Stimulated activated CD8-positive, alpha-beta memory T cell treated with anti-CD3 and anti-CD28 coated beads, Interleukin-7, amount 100 ng/mL, for 24 hours (primary cell): ENCODE measurements at regions not wholly inside any gene's neighbourhood (a gene's known extent, or its start where the extent isn't known, plus 50 kb on each side); places are given as distances from the start of the nearest gene placed in this dataset.
"Not testable (repeated sequence)": the region's sequence is repeated elsewhere in the genome, so short reads cannot be mapped to it uniquely, and the experiment has no call there.

Experiments
- DNase-seq: peaks from one replicate; pipeline ENCODE4 v3.0.0-alpha.2; 2020; ENCODE audit warnings: low read depth

- DNase-seq = no peak
Observed at GRCh38 chr22:48639021-48639795, 1188.5 kb downstream of the BRD1 start.

- no peak for DNase-seq
Observed at GRCh38 chr22:48637231-48637630, 1190.4 kb downstream of the BRD1 start.

GRCh38 chr22:48636746-48637145 lies 1190.9 kb downstream of the BRD1 start:
- DNase-seq = no peak

DNA sequence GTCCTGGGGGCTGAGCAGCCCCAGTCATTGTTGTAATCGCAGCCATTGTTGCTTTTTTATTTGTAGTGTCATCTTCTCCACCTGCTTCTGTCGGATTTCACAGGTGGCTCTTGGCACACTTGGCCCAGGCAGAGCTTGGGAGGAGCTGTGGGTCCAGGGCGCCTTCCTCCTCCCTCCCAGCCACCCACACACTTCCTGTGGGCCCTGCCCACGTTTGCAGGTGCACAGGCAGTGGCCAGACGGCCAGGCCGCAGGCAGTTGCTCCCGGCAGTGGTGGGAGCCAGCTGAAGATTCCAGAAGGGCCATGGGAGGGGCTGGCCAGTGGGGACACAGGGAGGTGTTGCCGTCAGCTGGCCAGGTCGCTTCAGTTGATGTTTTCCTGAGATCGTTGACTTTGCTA lies 1191.9 kb downstream of the BRD1 start:
- DNase-seq = no peak

DNA sequence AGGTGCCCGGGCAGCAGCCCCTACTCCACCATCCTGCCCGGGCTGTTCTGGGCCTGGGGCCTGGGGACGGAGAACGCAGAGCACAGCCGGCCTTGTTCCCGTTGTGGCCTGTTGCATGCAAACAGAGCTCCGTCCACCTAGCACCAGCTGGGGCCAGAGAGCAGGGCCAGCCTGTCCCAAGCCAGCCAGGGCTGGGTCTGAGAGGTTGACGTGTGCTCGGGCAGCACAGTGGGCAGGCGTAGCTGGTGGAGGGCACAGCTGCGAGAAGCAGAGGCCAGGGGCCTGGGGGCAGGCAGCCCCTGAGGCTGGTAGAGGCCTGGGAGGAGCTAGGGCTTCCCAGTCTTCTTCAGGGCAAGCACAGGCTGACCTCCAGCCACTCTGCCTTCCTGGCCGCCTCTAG lies 1192.6 kb downstream of the BRD1 start:
- DNase-seq = no peak

DNA sequence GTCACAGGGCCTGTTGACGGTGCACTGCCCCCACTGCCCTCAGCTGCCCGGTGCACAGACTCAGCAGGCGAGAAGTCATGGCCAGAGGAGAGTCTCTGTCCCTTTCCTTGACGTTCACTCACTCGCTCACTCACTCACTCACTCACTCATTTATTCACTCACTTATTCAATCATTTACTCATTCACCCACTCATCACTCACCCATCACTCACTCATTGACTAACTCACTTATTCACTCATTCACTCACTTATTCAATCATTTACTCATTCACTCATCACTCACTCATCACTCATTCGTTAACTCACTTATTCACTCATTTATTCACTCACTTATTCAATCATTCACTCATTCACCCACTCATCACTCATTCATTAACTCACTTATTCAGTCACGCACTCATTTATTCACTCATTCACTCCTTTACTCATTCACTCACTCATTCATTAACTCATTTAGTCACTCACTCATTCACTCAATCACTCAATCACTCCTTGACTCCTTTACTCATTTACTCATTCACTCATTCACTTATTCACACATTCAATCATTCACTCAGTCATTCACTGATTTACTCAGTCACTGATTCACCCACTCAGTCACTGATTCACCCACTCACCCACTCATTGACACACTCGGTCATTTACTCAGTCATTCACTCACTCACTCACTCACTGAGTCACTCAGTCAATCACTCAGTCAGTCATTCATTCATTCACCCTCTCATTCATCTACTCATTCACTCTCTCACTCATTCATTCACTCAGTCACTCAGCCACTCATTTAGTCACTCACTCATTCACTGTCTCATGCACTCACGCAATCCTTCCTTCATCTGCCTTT lies 1193.5 kb downstream of the BRD1 start:
- DNase-seq = no peak

GRCh38 chr22:48632646-48633246 lies 1194.9 kb downstream of the BRD1 start:
- no peak for DNase-seq

- no peak for DNase-seq
Observed at GRCh38 chr22:48631288-48631863, 1196.3 kb downstream of the BRD1 start.

DNA sequence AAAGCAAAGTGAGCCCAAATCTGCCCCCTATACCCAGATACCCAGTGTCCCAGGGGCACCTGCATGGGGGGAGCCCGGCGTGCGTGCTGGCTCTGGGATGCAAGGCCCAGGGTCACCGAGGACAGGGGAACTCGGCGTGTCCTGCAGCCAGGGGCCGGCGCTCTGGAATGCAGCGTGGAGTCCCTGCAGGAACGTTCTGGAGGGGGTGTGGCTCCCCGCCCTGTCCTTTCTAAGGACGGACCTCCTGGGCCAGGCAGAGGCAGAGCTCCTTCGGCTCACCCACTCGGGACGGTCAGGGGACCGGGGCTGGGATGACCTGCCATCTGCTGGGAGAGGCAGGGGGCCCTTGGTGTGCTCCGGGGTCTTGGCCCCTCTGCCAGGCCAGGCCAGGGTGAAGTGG lies 1196.8 kb downstream of the BRD1 start:
- DNase-seq = no peak

- no peak for DNase-seq
Observed at GRCh38 chr22:48630433-48630754, 1197.3 kb downstream of the BRD1 start.

GRCh38 chr22:48629631-48630432 lies 1197.8 kb downstream of the BRD1 start:
- no peak for DNase-seq

DNA sequence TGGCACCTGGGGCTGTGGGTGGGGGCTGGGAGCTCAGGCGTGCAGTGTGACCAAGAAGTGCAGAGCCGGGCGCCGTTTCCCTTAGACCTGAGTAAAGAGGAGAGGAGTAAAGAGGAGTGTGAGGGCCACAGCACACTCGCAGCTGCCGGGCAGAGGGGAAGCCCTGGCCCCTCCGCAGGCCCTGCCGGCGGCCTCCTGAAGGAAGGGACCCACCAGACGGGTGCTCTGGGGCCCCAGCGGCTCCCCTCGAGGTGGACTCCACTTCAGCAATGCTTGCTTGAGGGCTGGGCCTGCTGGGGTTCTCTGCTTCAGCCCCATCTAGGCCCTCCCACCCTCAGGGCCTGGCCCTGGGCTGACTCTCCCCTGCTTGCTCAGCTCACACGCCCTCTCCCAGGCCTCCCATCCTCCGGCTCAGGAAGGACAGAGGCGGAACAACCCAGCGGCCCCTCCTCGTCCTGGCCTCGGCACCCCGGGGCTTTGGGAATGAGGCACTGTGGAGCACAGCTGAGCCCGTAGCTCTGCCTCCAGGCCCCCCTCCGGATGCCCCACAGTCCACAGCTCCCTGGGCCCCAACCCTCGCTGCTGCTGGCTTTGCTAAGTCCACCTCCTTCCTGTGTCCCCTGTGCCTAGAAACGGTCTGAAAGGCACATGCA lies 1198.7 kb downstream of the BRD1 start:
- DNase-seq = no peak

DNA sequence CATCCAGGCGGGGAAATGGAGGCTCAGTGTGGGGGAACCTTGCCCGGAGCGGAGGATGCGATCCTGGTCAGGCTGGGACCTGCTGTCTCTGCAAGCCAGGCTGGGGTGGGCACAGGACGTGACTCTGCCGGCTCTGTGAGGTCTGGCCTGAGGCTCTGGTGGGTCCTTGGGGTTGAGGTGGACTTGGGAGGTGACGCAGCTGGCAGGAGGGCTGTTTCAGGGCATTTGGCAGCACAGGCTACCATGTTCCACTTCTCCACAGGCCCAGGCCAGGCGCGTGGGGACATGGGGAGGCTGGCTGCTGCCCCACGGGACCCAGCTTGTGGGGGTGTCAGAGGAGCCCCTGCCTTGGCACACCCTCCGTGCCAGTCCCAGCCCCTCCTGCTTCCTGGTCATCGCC lies 1199.7 kb downstream of the BRD1 start:
- DNase-seq = no peak

DNA sequence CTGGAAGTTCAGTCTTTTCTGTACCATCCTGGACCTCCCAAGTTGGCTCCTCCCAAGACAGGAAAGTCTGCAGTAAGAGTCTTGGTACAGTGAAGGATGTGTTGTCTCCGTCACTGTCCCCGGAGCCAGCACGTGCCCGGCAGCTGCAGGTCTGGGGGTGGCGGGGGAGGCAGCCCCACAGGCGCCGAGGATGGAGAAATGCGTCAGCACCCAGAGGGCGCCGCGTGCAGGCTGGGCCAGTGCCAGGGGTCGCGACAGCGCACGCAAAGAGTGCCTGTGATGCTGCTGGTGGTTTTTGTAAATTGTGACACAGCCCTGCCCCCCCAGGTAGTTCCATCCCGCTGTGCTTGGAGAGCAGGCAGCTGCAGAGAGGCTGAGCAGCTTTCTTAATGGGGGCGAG lies 1200.5 kb downstream of the BRD1 start:
- no peak for DNase-seq

DNA sequence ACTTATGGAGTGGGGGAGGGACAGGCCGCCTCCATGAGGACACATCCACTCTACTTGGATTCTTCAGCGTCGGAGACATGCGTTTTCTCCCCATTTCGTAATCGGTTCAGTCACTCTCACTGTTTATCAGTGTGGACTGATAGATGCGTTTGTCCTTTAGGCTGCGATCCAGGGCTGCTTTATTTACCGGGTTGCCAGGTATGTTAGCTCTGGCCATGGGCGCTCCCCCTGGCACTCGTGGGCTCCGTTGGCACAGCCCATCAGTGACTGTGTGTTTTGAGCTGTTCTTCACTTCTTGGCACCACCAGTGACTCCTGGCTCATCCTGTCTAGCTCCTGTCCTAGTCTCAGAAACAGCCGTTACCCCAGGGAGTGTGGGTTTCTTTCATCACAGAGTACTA lies 1203.3 kb downstream of the BRD1 start:
- DNase-seq = no peak

DNA sequence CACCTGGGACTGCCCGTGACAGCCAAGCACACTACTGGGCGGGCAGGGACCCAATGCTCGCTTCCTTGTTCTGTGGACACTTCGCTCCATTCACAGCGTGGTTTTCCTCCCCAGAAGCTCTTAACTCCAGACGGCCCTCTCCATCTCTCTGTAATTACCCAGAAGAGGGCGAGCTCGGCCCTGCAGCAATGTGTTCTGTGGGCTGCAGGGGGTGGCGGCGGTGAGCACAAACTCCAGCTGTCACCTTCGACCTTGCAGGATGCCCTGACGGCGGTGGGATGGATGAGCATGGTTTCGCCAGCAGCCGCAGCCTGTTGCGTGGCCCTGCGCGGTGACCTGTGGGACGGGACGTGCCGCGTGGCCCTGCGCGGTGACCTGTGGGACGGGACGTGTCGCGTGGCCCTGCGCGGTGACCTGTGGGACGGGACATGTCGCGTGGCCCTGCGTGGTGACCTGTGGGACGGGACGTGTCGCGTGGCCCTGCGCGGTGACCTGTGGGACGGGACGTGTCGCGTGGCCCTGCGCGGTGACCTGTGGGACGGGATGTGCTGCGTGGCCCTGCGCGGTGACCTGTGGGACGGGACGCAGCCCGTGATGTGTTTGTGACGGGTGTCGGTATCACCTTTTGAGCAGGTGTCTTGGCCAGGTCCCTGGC lies 1204.7 kb downstream of the BRD1 start:
- DNase-seq = no peak

- DNase-seq = no peak
Observed at GRCh38 chr22:48621085-48621484, 1206.6 kb downstream of the BRD1 start.

DNA sequence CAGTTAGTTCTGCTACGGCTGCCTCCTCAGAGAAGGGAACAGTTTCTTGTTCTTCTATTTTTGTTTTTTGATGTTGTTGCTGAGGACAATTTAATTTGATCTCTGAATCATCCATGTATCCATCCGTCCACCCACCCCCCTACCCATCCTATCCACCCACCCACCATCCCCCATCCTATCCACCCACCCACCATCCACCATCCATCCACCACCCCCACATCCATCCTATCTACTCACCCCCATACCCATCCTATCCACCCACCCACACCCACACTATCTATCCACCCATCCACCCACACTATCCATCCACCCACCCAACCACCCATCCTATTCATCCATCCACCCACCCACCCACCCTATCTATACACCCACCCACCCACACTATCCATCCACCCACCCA lies 1207.2 kb downstream of the BRD1 start:
- DNase-seq = not testable (repeated sequence)

DNA sequence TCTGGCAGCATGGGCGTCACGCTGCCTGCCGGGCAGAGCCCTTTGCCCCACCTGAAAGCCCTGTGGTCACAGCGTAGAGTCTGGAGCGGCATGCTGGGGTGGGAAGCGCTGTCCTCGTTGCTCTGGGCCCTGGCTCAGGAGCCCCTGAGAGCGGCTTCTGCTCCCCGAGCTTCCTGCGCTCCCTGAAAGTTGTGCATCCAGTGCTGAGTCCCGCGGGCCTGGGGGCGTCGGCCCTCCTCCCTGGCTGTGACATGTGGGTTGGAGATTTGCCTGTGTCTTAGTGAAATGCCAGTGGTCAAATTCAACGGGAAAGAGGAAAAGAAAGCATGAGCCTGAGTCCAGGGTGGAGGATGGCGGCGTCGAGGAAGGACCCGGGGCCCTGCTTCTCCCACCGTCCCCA lies 1208.0 kb downstream of the BRD1 start:
- no peak for DNase-seq

DNA sequence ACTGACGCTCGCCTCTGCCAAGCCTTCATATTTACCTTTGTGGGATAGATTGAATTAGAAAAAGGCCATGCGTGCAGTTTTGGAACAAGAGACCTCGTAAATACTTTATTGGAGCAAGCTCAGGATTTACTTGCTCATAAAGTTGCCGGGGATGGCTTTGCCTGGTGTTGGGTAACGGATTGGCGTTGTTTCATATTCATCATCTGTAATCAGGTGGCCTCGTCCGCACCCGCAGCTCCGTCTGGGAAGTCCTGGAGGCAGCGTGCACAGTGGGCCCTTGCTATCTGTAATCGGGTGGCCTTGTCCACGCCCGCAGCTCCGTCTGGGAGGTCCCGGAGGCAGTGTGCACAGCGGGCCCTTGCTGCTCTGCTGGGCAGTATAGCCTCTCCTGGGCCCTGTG lies 1209.3 kb downstream of the BRD1 start:
- no peak for DNase-seq

DNA sequence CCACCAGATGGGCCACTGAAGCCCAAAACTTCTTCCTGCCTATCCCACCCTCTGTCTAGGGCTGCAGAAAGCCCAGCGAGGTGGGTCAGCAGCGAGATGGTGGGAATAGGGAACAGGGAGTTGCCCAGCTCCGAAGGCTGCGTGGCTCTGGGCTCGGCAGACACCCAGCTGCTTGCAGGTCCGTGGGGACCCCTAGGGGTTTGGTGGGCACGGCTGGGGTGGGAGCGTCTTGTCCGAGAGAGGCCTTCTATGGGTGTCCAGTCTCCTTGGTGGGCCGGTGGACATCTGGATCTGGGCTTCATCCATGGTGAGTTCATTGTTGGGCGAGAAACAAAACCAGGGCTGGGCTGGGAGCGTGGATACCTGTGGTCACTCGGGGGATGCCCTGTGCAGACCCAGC lies 1211.0 kb downstream of the BRD1 start:
- no peak for DNase-seq
